AG10803 (cell line): ENCODE measurements at regions not wholly inside any gene's neighbourhood (a gene's known extent, or its start where the extent isn't known, plus 50 kb on each side); places are given as distances from the start of the nearest gene placed in this dataset.

Source experiments
- DNase-seq: peaks from one replicate; pipeline ENCODE4 v3.0.0; 2010; ENCODE audit warnings: low read depth
- H3K4me3 ChIP-seq: 2 replicates; pipeline ENCODE4 v1.5.1; 2011; ENCODE audit warnings: mild to moderate bottlenecking, low read length, control low read depth
- TF ChIP-seq, protein P1 (sequence below): conservative IDR thresholded peaks from 2 replicates; pipeline ENCODE4 v1.5.1; 2011; ENCODE audit warnings: mild to moderate bottlenecking, low read length, control low read depth, inconsistent platforms

DNA sequence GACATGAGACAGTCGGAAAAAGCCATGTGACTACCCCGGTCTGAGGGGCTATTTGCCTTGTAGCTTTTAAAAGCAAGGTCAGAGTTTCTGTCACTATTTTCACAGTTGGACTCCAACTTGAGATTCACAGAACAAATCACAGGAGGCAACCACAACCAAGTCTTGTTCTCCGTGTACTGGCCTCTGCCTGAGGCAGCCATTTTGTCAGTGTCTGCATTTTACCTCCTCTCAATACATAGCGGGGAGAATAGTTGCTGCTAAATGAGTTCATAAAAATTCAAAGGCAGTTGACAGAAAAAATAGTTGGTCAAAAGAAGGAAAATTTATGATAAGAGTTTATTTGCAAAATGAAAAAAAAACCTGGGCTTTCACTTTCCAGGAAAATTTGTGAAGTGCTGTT is 501.4 kb downstream of the CCDC85A start:
- DNase-seq: no peak
- no peak overlapping the region for H3K4me3 ChIP-seq
- TF ChIP-seq, protein P1, sequence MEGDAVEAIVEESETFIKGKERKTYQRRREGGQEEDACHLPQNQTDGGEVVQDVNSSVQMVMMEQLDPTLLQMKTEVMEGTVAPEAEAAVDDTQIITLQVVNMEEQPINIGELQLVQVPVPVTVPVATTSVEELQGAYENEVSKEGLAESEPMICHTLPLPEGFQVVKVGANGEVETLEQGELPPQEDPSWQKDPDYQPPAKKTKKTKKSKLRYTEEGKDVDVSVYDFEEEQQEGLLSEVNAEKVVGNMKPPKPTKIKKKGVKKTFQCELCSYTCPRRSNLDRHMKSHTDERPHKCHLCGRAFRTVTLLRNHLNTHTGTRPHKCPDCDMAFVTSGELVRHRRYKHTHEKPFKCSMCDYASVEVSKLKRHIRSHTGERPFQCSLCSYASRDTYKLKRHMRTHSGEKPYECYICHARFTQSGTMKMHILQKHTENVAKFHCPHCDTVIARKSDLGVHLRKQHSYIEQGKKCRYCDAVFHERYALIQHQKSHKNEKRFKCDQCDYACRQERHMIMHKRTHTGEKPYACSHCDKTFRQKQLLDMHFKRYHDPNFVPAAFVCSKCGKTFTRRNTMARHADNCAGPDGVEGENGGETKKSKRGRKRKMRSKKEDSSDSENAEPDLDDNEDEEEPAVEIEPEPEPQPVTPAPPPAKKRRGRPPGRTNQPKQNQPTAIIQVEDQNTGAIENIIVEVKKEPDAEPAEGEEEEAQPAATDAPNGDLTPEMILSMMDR: no peak

DNA sequence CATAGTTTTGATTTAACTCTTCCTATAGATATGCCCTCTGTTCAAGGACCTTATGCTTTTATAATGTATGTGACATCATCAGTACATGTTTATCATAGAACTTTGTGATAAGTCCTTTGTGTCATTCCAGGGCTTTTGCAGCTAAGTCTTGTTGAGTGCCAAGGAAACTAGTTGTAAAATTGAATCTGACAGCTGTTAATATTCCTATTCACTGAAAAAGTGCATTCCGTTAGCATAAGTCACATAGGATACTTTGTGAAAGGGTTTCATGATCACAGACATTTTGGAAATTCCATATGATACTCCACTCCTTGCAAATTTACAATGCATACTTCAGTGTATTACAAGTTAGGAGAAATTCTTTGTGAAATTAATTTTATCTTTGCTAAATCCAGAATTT is 503.4 kb downstream of the CCDC85A start:
- TF ChIP-seq, protein P1: no peak
- no peak overlapping the region for H3K4me3 ChIP-seq
- no peak for DNase-seq

DNA sequence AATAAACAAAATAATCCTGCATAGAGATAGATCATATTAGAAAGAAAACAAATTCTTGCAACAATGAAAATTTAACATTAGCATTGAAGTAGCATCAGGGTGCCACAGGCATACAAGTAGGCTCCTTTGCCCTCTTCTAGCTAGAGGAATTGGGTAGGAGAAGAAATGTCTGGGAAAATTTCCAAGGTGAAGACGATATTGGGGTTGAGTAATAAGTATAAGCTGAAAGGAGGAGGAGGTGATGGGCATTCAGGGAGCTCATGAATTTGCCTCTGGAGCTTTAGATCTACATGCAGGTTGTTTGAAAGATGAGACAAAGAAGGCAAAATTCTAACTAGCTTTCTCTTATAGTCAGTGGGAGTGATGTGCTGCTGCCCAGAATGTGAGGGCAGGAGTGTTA is 504.9 kb downstream of the CCDC85A start:
- DNase-seq: peak; percentile 27
- H3K4me3 ChIP-seq: no peak overlapping the region
- TF ChIP-seq, protein P1: no peak

DNA sequence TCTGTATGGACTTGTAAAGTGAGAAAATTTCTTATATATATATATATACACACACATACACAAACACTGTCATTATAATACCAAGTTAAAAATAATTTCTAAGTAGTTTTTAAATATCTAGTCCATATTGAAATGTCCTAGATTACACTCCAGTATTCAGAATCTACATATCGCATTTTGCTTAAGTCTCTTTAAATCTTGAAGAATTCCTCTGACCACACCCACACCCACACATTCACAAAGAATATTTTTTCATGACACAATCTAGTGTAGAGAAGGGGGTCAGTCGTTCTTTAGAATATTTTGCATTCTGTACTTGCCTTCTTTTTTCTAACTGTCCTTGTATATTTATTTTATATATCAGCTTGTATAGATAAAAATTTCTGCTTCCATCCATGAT is 509.7 kb downstream of the CCDC85A start:
- no peak overlapping the region for H3K4me3 ChIP-seq
- no peak for DNase-seq
- TF ChIP-seq, protein P1: no peak

DNA sequence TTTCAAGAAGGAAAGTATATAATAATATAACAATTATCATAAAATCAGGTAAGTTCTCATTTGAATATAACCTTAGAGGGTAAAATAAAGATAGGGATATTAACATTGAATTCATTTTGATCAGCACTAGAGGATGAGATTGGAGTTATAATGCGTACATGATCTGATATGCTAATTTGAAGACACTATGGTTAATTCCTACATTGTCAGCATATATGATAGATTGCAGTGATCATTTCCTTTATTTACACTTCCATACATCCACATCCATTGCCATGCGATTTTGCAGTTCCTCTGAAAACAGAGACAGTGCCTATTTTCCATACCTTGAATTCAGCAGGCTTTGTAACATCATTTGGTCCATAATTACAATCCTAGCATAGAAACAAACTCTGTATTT is 519.2 kb downstream of the CCDC85A start:
- DNase-seq: no peak
- H3K4me3 ChIP-seq: no peak overlapping the region
- TF ChIP-seq, protein P1: no peak

DNA sequence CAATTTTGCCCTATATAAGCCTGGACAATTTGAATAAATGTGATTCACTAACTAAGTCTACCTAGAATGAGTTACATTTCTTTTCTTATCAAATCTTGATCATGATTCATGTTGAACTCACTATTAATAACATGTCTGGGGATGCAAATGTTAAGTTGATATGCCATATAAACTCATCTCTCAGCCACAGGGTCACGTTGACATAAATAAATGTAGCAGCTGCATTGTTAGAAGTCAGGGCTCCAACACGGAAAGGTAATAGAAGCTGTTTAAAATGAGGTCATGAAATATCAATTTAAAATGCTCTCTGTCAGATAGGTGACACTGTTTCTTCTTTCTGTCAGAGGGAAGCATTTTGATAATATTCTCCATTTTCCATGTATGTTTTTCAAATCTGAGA is 521.9 kb downstream of the CCDC85A start:
- H3K4me3 ChIP-seq: no peak overlapping the region
- TF ChIP-seq, protein P1: no peak
- DNase-seq: no peak

DNA sequence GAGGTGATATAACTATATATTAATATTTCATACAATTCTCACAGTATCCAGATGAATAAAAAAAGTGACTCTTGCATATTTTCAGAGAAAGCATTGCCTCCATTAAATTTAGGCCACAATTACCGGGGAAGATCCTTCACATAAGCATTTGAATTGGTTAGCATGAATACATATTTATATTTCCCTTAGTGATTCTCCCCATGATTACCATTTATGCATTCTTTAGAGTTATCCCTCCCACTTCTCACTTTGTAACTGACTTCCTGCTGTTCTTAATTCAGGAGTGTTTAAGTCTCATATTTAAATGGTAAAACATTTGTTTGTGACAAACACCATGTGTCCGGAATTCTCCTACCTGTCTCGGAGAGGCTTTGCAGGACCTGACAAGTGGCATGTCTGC is 523.4 kb downstream of the CCDC85A start:
- DNase-seq: no peak
- no peak overlapping the region for H3K4me3 ChIP-seq
- TF ChIP-seq, protein P1: no peak
